HEK293T (cell line): ENCODE measurements at regions not wholly inside any gene's neighbourhood (a gene's known extent, or its start where the extent isn't known, plus 50 kb on each side); places are given as distances from the start of the nearest gene placed in this dataset.
"Not testable (repeated sequence)": the region's sequence is repeated elsewhere in the genome, so short reads cannot be mapped to it uniquely, and the experiment has no call there.

ENCODE experiments used
- CTCF ChIA-PET: fragments of 350-600 bp; formaldehyde crosslinking; extraction: SDS; loops from one replicate; lab custom pipeline; 2021; ENCODE audit warnings: antibody characterized with exemption, inconsistent platforms; lab: Yijun Ruan, JAX
- POLR2A ChIA-PET: fragments of 350-600 bp; formaldehyde crosslinking; extraction: SDS; loops from one replicate; lab custom pipeline; 2020; ENCODE audit warnings: antibody characterized with exemption, inconsistent platforms; lab: Yijun Ruan, JAX
- DNase-seq: peaks from one replicate; pipeline ENCODE4 v3.0.0; 2012; ENCODE audit warnings: mixed read lengths; ENCODE audit errors: extremely low spot score
- ARNT ChIP-seq: fragments of 450-650 bp; IDR thresholded peaks from 2 replicates; pipeline ENCODE4 v1.6.1; 2017; ENCODE audit warnings: mild to moderate bottlenecking
- BHLHE40 ChIP-seq: fragments of 450-650 bp; IDR thresholded peaks from 2 replicates; pipeline ENCODE4 v1.6.1; 2016; ENCODE audit warnings: mild to moderate bottlenecking, moderate library complexity, borderline replicate concordance
- CTBP1 ChIP-seq: fragments of 450-650 bp; IDR thresholded peaks from 2 replicates; pipeline ENCODE4 v1.6.1; 2016; ENCODE audit warnings: borderline replicate concordance
- ELF4 ChIP-seq: fragments of 450-650 bp; IDR thresholded peaks from 2 replicates; pipeline ENCODE4 v1.6.1; 2017; ENCODE audit warnings: antibody characterized with exemption
- FOXA1 ChIP-seq: fragments of 450-650 bp; IDR thresholded peaks from 2 replicates; pipeline ENCODE4 v1.6.1; 2016; ENCODE audit warnings: mild to moderate bottlenecking
- FOXK2 ChIP-seq: fragments of 450-650 bp; IDR thresholded peaks from 2 replicates; pipeline ENCODE4 v1.6.1; 2016; ENCODE audit warnings: mild to moderate bottlenecking
- FOXM1 ChIP-seq: fragments of 450-650 bp; IDR thresholded peaks from 2 replicates; pipeline ENCODE4 v1.6.1; 2017; ENCODE audit warnings: mild to moderate bottlenecking, borderline replicate concordance
- HDGF ChIP-seq: fragments of 450-650 bp; IDR thresholded peaks from 2 replicates; pipeline ENCODE4 v1.6.1; 2017; ENCODE audit warnings: antibody characterized with exemption, borderline replicate concordance
- L3MBTL2 ChIP-seq: fragments of 450-650 bp; conservative IDR thresholded peaks from 2 replicates; pipeline ENCODE4 v1.6.1; 2016; ENCODE audit warnings: mild to moderate bottlenecking
- LEF1 ChIP-seq: fragments of 450-650 bp; IDR thresholded peaks from 2 replicates; pipeline ENCODE4 v1.6.1; 2017; ENCODE audit warnings: mild to moderate bottlenecking, borderline replicate concordance
- NFRKB ChIP-seq: fragments of 450-650 bp; IDR thresholded peaks from 2 replicates; pipeline ENCODE4 v1.6.1; 2016; ENCODE audit warnings: mild to moderate bottlenecking, moderate library complexity
- SP1 ChIP-seq: fragments of 450-650 bp; IDR thresholded peaks from 2 replicates; pipeline ENCODE4 v1.6.1; 2017
- SUZ12 ChIP-seq: fragments of 450-650 bp; IDR thresholded peaks from 2 replicates; pipeline ENCODE4 v1.6.1; 2016; ENCODE audit warnings: mild to moderate bottlenecking
- TARDBP ChIP-seq: fragments of 450-650 bp; IDR thresholded peaks from 2 replicates; pipeline ENCODE4 v1.6.1; 2016
- ZNF384 ChIP-seq: fragments of 450-650 bp; IDR thresholded peaks from 2 replicates; pipeline ENCODE4 v1.6.1; 2016
- TF ChIP-seq, protein P1 (sequence below): fragments of 450-650 bp; IDR thresholded peaks from 2 replicates; pipeline ENCODE4 v1.6.1; 2016

DNA sequence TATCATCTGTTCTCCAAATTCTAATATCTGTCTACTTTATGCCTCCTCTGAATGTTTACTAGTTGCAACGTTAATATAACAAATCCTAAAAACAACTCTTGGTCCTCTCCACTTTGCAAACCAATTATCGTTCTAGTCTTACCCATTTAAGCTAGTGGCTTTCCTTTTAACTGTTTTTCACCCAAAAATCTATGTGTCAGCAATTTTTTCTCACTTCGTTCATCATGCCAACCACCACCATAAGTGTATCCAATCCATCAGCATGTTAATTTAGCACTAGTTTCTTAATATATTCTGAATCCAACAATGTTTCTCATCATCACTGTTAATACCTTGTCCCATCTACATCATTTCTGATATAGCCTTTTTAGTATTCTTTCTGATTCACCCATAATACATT lies 90.0 kb upstream of the RORB start:
- DNase-seq = no peak
- CTCF ChIA-PET = no interaction called here
- POLR2A ChIA-PET = no interaction called here
- TF ChIP-seq LEF1 (no peak), FOXA1 (no peak), ELF4 (no peak), NFRKB (no peak), FOXK2 (no peak), L3MBTL2 (no peak), SP1 (no peak), FOXM1 (no peak), SUZ12 (no peak)

DNA sequence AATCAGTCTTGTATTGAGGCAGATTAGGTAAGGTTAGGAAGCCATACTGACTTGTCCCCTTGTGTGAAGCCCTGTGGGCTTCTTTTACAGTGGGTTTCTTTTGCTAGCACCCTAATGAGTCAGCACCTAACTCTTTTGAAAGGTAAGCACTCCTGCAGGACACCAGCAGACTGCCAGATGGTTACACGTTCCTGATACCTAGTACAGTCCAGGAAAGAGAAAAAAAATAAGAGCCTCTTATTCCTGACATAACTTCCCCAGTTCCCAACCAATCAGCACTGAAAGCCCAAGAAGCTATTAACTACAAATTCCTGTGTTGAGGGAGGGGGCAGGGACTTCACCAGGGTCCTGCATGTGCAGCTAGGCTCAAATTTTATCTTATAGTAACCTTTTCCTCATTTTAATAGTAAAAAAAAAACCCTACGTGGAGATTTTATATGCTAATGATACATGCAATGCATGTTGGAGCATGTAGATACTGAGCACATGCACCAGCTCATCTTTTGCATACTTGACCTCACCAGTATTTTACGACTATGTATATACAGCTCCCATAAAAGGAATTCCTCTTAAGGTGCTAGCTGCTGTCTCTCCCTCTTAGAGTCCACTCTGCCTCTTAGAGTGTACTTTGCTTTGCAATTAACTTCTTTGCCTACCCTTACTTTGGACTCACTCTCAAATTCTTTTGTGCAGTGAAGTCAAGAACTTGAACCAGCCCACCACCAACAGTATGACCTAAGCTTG lies 84.7 kb upstream of the RORB start:
- DNase-seq = no peak
- CTCF ChIA-PET = no interaction called here

DNA sequence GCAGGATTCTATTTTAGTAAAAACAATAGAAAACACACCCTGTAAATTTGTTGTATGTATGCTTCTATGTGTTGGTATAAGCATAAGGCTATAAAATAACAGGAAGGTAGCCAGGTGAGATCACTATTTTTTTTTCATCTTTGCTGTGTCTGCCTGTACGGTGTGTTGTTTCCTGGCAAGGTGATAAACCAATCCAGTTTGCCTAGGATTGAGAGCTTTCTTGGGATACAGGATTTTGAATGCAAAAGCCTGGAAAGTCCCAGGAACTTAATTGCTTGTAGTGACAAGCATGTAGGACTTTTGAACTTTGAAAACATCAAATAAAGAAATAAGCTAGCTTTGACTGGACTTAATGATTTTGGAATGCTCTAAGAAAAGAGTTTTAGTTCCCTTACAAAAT lies 83.3 kb upstream of the RORB start:
- DNase-seq = no peak
- TF ChIP-seq BHLHE40 (no peak), HDGF (no peak), TARDBP (no peak), SUZ12 (no peak), CTBP1 (no peak), LEF1 (no peak), ELF4 (no peak), ZNF384 (no peak), ARNT (no peak), L3MBTL2 (no peak), FOXA1 (no peak)
- TF ChIP-seq, protein P1, sequence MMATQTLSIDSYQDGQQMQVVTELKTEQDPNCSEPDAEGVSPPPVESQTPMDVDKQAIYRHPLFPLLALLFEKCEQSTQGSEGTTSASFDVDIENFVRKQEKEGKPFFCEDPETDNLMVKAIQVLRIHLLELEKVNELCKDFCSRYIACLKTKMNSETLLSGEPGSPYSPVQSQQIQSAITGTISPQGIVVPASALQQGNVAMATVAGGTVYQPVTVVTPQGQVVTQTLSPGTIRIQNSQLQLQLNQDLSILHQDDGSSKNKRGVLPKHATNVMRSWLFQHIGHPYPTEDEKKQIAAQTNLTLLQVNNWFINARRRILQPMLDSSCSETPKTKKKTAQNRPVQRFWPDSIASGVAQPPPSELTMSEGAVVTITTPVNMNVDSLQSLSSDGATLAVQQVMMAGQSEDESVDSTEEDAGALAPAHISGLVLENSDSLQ = no peak
- ChIA-PET POLR2A (no interaction called here), CTCF (no interaction called here)

More for the DNA sequence above, 84.7 kb upstream of the RORB start:
- POLR2A ChIA-PET = no interaction called here
- no peak for TF ChIP-seq ARNT

DNA sequence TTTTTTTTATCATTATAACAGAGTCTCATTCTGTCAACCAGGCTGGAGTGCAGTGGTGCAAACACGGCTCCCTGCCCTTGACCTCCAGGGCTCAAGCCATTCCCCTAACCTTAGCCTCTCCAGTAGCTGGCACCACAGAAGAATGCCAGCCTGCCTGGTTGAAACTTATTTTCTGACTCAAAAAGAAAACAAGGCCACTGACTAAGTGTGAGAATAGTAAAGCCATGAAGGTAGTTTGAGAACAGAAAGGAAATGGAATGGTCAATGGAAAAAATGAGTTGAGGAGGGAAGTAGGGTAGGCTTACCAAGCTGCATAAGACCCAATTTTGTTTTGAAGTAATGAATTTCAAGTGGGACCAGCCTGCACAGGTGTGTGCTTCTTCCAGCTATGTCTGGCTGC lies 82.8 kb upstream of the RORB start:
- TF ChIP-seq SP1 (no peak), FOXA1 (no peak), FOXK2 (no peak)
- CTCF ChIA-PET = no interaction called here
- DNase-seq = no peak
- POLR2A ChIA-PET = no interaction called here

DNA sequence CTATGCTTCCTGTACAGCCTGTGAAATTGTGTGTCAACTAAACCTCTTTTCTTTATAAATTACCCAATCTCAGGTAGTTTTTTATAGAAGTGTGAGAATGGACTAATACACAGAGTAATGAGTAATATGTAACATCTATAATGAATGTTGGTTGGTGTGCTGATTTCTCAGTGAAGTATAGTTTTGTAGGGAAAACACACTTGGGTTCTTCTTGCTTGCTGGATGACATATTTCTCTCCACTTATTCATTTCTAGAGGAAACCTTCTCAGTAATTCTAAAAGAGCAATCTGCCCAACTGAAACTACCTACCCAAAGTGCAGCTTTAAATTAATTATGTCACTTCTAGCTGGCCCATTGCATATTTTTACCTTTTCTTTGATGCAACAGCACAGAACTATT lies 81.1 kb upstream of the RORB start:
- CTCF ChIA-PET = no interaction called here
- no peak for TF ChIP-seq ARNT
- TF ChIP-seq LEF1 = no peak
- no peak for TF ChIP-seq FOXA1
- TF ChIP-seq CTBP1 = no peak
- TF ChIP-seq, protein P1 = no peak
- TF ChIP-seq FOXK2 = no peak
- no peak for TF ChIP-seq BHLHE40
- no peak for TF ChIP-seq NFRKB
- no peak for TF ChIP-seq SUZ12
- TF ChIP-seq L3MBTL2 = no peak
- TF ChIP-seq SP1 = no peak
- no peak for TF ChIP-seq FOXM1
- TF ChIP-seq ELF4 = no peak
- TF ChIP-seq TARDBP = no peak
- no peak for TF ChIP-seq HDGF
- TF ChIP-seq ZNF384 = no peak
- POLR2A ChIA-PET = no interaction called here
- DNase-seq = no peak

DNA sequence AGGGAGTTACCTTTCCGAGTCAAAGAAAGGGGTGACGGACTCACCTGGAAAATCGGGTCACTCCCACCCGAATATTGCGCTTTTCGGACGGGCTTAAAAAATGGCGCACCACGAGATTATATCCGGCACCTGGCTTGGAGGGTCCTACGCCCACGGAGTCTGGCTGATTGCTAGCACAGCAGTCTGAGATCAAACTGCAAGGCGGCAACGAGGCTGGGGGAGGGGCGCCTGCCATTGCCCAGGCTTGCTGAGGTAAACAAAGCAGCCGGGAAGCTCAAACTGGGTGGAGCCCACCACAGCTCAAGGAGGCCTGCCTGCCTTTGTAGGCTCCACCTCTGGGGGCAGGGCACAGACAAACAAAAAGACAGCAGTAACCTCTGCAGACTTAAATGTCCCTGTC lies 72.6 kb upstream of the RORB start:
- DNase-seq, POLR2A ChIA-PET, CTCF ChIA-PET: not testable (repeated sequence)

DNA sequence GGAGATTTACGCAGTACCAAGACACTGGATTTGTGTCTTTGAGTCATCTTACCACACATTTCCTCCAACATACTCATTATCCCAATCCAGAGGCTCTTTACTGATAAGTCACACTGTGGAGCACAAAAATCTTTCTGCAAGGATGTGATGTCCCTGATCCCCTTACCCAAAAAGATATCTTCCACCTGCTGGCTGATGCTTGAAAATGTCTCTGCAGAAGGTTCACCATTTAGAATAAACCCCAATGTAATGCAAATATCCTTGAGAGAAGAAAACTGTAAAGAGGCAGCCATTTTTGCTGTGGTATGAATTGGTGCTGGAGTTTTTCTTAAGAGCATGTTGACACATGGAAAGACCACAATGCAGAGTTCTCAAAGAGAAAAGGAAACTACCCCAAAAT lies 65.7 kb upstream of the RORB start:
- TF ChIP-seq LEF1 = no peak
- TF ChIP-seq L3MBTL2 = no peak
- no peak for TF ChIP-seq FOXM1
- TF ChIP-seq FOXA1 = no peak
- no peak for TF ChIP-seq SP1
- TF ChIP-seq BHLHE40 = no peak
- no peak for TF ChIP-seq NFRKB
- no peak for TF ChIP-seq SUZ12
- TF ChIP-seq CTBP1 = no peak
- TF ChIP-seq, protein P1 = no peak
- no peak for TF ChIP-seq FOXK2
- no peak for TF ChIP-seq ELF4
- no peak for TF ChIP-seq HDGF
- TF ChIP-seq ARNT = no peak
- no peak for TF ChIP-seq TARDBP
- ChIA-PET CTCF (no interaction called here), POLR2A (no interaction called here)
- no peak for DNase-seq
